GM12891 (cell line): ENCODE measurements at regions not wholly inside any gene's neighbourhood (a gene's known extent, or its start where the extent isn't known, plus 50 kb on each side); places are given as distances from the start of the nearest gene placed in this dataset.

Experiments used
- DNase-seq: peaks from one replicate; pipeline ENCODE4 v3.0.0; 2011; ENCODE audit warnings: low spot score; ENCODE audit not compliant: insufficient read length
- FAIRE-seq: peaks from 2 replicates; lab custom pipeline; 2011; peaks lifted over from hg19 to GRCh38; lab: Jason Lieb, UNC
- PAX5 ChIP-seq: IDR thresholded peaks from 2 replicates; pipeline ENCODE4 v1.6.1; 2011; ENCODE audit warnings: low read length, moderate library complexity, mild to moderate bottlenecking; ENCODE audit not compliant: insufficient read depth, severe bottlenecking
- POLR2A ChIP-seq: IDR thresholded peaks from 2 replicates; pipeline ENCODE4 v1.6.1; 2011; ENCODE audit warnings: low read depth, low read length, control low read depth
- POLR2AphosphoS5 ChIP-seq: IDR thresholded peaks from 2 replicates; pipeline ENCODE4 v1.6.1; 2011; ENCODE audit warnings: low read depth, low read length, control low read depth
- POU2F2 ChIP-seq: IDR thresholded peaks from 2 replicates; pipeline ENCODE4 v1.6.1; 2011; ENCODE audit warnings: low read depth, mild to moderate bottlenecking, control low read depth, low read length, moderate library complexity
- SPI1 ChIP-seq: IDR thresholded peaks from 2 replicates; pipeline ENCODE4 v1.6.1; 2011; ENCODE audit warnings: low read depth, low read length, control low read depth
- TAF1 ChIP-seq: IDR thresholded peaks from 2 replicates; pipeline ENCODE4 v1.6.1; 2011; ENCODE audit warnings: low read depth, low read length, control low read depth

DNA sequence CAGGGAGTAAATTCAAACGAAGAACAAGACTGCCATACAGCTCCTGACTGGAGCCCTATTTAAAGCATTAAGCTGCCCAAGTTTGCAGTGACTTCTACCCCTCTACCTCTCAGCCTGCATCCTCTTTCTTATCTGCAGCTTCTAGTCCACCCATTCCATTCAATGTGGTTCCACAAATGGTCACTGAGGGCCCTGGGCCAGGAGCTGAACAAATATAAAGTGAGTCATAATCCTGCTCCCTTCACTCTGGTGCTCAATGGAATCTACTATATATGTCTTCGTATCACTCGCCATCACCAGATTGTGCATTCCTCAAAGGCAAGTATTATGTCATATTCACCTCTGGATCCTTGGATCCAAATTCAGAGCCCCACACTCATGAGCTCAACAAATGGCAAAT lies 398.7 kb downstream of the BRINP2 start:
- TF ChIP-seq POLR2AphosphoS5 (no peak), POLR2A (no peak), PAX5 (no peak), SPI1 (no peak), POU2F2 (no peak), TAF1 (no peak)
- no peak for DNase-seq
- no peak for FAIRE-seq

- no peak for DNase-seq
- TF ChIP-seq POU2F2 (no peak), SPI1 (no peak), POLR2A (no peak), PAX5 (no peak), POLR2AphosphoS5 (no peak), TAF1 (no peak)
These were observed 397.9 kb downstream of the BRINP2 start for GRCh38 chr1:177568622-177569021.

GRCh38 chr1:177567393-177567792 lies 396.6 kb downstream of the BRINP2 start:
- FAIRE-seq, result no peak
- no peak for TF ChIP-seq PAX5
- no peak for TF ChIP-seq TAF1
- no peak for TF ChIP-seq POLR2A
- no peak for TF ChIP-seq POU2F2
- no peak for TF ChIP-seq POLR2AphosphoS5
- no peak for TF ChIP-seq SPI1
- no peak for DNase-seq

More at GRCh38 chr1:177568622-177569021, 397.9 kb downstream of the BRINP2 start:
- no peak for FAIRE-seq

DNA sequence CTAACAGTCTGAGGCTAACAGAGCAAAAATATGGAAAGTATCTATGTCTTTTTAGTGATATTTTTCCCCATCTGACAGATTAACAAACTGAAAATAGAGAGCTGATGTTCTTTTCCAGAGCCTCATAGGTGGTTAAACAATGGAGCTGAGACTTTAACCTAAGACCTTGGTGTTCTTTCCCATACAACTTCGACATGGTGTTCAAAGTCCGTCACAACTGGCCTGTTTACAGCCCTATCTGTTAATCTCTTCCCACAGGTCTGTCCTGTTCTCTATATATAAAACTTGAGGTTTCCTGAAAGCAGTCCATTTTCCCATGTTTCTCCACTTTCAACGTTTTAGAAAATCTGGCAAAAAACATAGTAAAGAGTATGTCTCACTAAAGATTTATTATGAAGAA lies 395.7 kb downstream of the BRINP2 start:
- no peak for DNase-seq
- TF ChIP-seq POLR2AphosphoS5, result no peak
- no peak for TF ChIP-seq SPI1
- no peak for TF ChIP-seq TAF1
- TF ChIP-seq POU2F2, result no peak
- no peak for TF ChIP-seq PAX5
- no peak for TF ChIP-seq POLR2A
- FAIRE-seq, result no peak

- no peak for DNase-seq
- FAIRE-seq, result no peak
- no peak for TF ChIP-seq POLR2AphosphoS5
- peak; percentile 90 for TF ChIP-seq SPI1
- no peak for TF ChIP-seq PAX5
- TF ChIP-seq TAF1, result no peak
- no peak for TF ChIP-seq POU2F2
- no peak for TF ChIP-seq POLR2A
These were observed 390.7 kb downstream of the BRINP2 start for GRCh38 chr1:177561436-177561835.

- FAIRE-seq (no peak), DNase-seq (no peak)
- no peak for TF ChIP-seq POLR2AphosphoS5
- TF ChIP-seq SPI1, result no peak
- no peak for TF ChIP-seq TAF1
- no peak for TF ChIP-seq PAX5
- no peak for TF ChIP-seq POLR2A
- TF ChIP-seq POU2F2, result no peak
These were observed 387.6 kb downstream of the BRINP2 start for GRCh38 chr1:177558372-177558771.

GRCh38 chr1:177556163-177556562 lies 385.4 kb downstream of the BRINP2 start:
- no peak for DNase-seq
- no peak for TF ChIP-seq SPI1
- FAIRE-seq, result no peak

GRCh38 chr1:177547200-177547599 lies 376.4 kb downstream of the BRINP2 start:
- FAIRE-seq, result no peak
- no peak for DNase-seq
- TF ChIP-seq PAX5 (no peak), POU2F2 (no peak), SPI1 (no peak), POLR2A (no peak), TAF1 (no peak), POLR2AphosphoS5 (no peak)

DNA sequence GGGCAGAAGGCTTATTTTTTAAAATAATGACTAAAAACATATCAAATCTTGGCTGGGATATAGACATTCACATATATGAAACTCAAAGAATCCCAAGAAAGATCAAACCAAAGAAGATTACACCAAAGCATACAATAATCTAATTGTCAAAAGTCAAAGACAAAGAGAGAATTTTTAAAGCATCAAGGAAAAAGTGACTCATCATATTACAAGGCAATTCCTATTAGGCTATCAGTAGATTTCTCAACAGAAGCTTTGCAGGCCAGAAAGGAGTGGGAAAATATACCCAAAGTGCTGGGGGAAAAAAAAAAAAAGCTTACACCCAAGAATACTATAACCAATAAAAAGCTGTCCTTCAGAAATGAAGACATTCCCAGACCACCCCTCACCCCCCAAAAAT lies 375.6 kb downstream of the BRINP2 start:
- TF ChIP-seq SPI1, result no peak
- no peak for TF ChIP-seq POLR2AphosphoS5
- no peak for TF ChIP-seq POLR2A
- no peak for TF ChIP-seq PAX5
- no peak for TF ChIP-seq POU2F2
- TF ChIP-seq TAF1, result no peak
- no peak for FAIRE-seq
- no peak for DNase-seq

DNA sequence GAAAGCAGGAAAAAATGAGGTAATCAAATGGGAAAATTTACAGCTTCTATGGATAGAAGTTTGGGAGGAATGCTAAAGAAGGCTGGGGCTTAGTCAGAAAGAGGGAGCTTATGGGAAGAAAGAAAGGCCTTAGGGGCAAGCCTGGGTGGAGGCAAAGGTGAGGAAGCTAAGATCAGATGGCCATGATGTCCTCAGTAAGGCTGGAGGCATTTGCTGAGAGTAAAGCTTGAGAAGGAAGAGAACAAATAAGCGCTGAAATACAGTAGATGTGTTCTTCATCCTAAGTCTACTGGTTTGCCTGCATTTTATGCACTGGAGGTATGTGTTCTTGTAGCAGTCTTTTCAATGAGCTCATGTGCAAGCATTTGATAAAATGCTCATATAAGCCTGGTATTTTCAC lies 355.4 kb downstream of the BRINP2 start:
- DNase-seq (no peak), FAIRE-seq (no peak)
- TF ChIP-seq POLR2AphosphoS5 (no peak), POLR2A (no peak), PAX5 (no peak), POU2F2 (no peak), SPI1 (no peak), TAF1 (no peak)

DNA sequence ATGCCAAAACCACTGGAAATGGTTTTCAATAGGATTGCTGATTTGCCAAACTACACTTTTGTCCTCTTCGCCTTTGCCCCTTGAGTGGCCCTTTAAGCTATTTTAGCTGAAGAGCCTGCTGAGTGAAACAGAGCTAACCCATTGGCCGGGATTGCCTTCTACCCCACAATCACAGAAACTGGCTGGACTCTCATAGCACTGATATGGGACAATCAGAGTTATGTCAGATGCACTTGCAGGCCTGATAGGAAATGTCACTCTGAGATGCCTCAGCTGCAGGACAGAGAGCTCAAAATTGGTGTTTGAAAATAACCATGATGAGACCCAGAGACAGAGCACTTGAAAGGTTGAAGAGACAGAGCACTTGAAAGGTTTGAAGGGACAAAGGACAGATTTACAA lies 354.4 kb downstream of the BRINP2 start:
- DNase-seq (no peak), FAIRE-seq (no peak)
- no peak for TF ChIP-seq POLR2A
- TF ChIP-seq POU2F2, result no peak
- TF ChIP-seq TAF1, result no peak
- TF ChIP-seq SPI1, result no peak
- no peak for TF ChIP-seq POLR2AphosphoS5
- no peak for TF ChIP-seq PAX5
